DMS79 (cell line): ENCODE measurements at regions not wholly inside any gene's neighbourhood (a gene's known extent, or its start where the extent isn't known, plus 50 kb on each side); places are given as distances from the start of the nearest gene placed in this dataset.
"Not testable (repeated sequence)": the region's sequence is repeated elsewhere in the genome, so short reads cannot be mapped to it uniquely, and the experiment has no call there.

Source experiments
- DNase-seq: peaks from one replicate; lab custom pipeline; 2025; lab: John Stamatoyannopoulos, UW

GRCh38 chr1:95905818-95906395 is 671.9 kb downstream of the RWDD3 start:
- no peak for DNase-seq

DNA sequence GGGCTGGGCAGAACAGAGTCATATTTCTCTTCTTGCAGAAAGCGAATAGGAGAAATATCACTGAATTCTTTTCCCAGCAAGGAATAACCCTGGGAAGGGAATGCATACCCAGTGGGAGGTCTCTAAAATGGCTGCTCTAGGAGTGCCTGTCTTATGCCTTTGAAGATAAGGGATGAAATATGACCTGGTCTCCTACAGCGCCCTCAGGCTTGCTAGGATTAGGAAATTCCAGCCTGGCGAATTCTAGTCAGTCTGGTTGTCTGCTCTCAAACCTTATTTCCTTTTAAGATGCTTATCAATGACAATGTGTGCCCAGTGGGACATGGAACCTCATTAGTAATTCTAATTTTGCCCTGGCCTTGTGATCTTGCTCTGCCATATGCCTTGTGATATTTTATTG is 677.7 kb downstream of the RWDD3 start:
- not testable (repeated sequence) for DNase-seq

DNA sequence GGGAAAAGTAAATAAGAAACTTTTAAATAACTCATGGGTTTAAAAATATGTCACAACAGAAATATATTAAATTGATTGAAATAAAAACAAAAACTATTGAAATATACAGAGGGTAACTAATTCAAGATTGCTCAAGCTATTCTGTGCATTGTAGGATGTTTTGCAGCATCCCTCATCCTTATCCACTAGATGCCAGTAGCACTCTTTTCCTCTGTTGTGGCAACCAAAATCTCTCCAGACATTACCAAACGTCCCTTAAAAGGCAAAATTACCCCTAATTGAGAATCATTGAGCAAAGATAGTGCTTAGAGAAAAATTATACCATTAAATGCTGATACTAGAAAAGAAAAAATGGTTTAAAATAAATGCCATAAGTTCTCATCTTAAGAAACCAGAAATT is 682.6 kb downstream of the RWDD3 start:
- DNase-seq, result no peak

DNA sequence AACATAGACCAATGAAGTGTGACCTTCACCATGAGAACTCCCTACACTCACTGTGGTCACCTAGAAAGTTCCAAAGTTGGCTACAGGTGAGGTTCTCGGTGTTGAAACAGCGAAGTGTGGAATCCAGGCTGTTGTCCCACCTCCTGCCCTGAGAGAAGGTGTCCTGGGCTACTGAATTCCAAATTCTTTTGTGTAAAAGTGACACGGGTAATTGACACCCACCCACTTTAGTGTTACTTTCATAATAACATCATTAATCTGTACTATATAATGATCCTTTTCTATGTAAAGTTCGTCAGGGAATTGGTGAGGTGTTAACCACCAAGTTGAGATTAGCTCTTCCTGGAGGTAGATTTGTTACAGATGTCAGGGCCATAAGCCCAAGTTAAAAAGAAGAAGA is 690.7 kb downstream of the RWDD3 start:
- DNase-seq, result no peak

DNA sequence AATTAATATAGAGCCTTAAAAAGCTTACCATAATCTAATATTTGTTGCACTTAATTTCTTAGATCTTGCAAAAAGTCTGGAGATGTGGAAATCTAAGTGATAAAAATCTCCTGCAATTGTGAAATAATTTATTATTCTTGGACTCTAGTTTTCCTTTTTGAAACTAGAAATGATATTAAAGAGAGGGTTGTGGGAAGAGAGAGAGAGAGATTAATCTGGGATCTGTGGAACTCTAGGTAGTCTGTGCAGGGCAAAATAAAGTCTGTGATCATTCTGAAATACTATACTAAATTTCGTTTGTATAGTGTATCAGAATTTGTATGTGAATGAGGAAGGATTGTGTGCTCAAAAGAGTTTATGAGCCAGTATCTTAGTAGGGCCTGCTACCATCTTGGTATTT is 692.3 kb downstream of the RWDD3 start:
- DNase-seq, result no peak

GRCh38 chr1:95927061-95927460 is 693.1 kb downstream of the RWDD3 start:
- no peak for DNase-seq

- DNase-seq, result no peak
Measured at GRCh38 chr1:95935719-95936118, 701.7 kb downstream of the RWDD3 start.

GRCh38 chr1:95941121-95941798 is 707.2 kb downstream of the RWDD3 start:
- DNase-seq, result no peak

GRCh38 chr1:95948023-95948422 is 714.0 kb downstream of the RWDD3 start:
- DNase-seq, result no peak

DNA sequence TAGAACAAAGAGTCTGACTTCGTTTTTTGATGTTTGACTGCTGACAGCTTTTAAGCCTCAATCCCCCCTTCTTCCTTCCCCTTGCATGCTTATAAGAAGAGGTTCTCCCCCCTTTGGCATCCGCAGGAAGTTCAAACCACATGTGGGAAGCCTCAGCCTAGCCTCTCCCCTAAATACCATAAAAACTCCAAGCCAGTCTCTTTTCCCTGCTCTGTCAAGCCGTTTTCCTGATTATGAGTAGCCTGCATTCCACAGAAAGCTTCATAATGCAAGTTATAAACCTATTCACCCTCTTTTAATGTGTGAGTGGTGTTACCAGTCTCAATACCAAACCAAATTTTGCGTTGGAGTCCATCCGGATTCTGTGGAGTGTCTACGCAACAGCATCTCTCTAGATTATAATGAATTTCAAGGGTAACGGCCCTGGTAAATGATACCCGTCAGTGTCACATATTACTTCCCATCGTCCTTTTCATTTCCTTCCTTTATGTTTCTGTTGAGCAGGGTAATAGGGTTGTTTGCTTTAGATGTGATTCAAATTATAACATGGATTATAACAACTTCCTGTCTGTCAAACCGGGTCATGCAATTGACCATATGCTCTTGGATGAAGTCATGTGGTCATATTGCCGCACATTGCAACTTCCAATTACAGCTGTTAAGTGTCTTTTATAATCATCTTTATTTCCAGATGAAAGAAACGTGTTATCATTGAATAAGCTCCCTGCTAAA is 717.5 kb downstream of the RWDD3 start:
- DNase-seq, result no peak

GRCh38 chr1:95953015-95953414 is 719.0 kb downstream of the RWDD3 start:
- DNase-seq, result no peak

DNA sequence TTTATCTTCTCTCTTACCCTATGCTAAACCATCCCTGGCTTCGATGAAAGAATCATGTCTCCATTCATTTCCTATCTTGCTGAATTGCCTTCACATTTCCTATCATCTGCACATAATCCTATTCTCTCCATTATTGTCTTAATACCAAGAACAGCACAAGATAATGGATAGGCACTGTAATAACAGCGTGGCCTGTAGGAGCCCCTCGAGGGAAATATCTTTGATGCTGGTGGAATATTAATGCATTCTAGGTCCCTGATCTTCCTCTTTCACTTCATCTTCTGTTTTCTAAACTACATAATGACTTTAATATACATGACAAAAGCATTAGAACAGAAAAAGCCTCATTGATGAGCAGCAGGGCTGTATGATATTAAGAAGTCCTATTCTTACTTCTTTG is 720.6 kb downstream of the RWDD3 start:
- DNase-seq, result no peak

DNA sequence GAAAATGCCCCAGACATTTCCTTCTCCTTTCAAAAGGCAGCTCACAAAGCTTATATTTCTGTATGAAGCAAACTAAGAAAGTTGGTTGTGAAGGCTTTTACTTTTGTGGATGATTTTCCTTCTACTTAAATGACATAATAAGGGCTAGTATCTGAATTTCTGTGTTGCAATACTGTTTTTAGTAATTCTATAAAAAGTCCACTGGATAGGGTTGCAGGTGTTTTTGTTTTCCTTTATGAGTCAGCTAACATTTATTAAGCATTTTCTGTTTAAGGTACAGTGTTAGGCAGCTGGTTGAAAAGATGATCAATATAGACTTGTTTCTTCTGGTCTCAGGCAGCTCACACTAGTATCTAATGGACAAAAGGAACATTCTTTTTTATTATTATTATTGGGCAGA is 722.2 kb downstream of the RWDD3 start:
- no peak for DNase-seq

GRCh38 chr1:95957748-95958147 is 723.7 kb downstream of the RWDD3 start:
- no peak for DNase-seq

GRCh38 chr1:95966866-95967265 is 732.9 kb downstream of the RWDD3 start:
- DNase-seq, result no peak

GRCh38 chr1:95974586-95974985 is 740.6 kb downstream of the RWDD3 start:
- DNase-seq, result no peak

- no peak for DNase-seq
Measured at GRCh38 chr1:95982711-95983110, 738.9 kb upstream of the PTBP2 start.

DNA sequence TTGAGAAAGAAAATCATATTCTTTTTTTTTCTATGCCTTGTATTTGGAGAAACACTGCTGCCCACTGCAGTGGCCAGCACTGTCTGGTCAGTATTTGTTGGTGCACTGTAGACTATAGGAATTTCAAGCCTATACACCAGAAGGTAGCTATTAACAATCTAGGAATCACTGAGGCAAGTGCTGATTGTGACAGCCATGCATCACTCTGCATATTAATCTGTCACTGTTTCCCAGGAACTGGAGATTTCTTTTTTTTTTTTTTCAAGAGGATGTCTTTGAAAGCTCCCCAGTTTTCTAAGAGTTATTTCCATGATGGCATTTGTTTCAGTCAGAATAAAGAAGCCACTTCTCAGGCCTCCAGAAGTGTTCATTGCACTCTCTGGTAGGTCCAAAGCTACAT is 737.8 kb upstream of the PTBP2 start:
- DNase-seq, result no peak

DNA sequence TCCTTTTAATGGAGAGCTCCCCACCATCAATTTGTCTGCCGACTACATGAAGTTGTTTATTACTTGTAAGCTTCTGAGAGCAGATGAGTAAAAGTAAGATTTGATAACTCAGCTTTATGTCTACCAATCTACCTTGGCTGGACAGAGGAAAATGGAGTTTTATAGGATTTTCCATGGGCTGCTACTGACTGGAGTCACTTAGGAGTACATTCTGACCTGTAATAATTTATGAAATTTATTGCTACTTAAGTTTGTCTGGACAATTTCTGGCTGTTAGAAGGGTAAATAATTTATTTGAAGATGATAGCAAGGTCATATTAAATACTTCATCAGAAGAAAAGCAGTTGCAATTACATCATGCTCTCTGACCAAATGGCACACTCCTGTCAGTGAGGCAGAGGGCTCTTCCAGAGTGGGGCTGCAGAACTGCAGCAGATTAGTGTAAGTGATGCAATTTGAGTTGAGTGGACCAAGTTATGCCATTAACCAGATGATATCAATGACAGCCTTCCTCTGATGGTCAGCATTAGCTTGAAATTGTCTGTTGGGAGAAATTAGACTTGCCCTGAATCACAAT is 736.7 kb upstream of the PTBP2 start:
- no peak for DNase-seq

DNA sequence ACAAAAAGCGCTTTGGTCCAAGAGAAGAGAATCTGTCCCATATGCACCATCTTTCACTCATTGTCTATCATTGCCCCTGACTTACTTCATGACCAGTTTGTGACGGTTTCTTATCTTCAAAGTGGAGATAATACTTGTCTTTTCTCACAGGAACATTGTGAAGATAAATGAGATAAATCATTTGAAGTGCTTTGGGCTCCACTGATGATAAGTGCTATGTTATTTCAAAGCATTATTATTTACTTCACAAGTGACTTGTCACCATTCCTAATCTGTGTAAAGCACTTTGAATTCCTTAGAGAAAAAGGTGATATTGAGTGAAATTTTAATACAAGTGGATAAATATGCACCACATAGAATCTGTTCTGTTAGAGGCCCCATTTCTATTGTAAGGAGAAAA is 731.6 kb upstream of the PTBP2 start:
- no peak for DNase-seq

DNA sequence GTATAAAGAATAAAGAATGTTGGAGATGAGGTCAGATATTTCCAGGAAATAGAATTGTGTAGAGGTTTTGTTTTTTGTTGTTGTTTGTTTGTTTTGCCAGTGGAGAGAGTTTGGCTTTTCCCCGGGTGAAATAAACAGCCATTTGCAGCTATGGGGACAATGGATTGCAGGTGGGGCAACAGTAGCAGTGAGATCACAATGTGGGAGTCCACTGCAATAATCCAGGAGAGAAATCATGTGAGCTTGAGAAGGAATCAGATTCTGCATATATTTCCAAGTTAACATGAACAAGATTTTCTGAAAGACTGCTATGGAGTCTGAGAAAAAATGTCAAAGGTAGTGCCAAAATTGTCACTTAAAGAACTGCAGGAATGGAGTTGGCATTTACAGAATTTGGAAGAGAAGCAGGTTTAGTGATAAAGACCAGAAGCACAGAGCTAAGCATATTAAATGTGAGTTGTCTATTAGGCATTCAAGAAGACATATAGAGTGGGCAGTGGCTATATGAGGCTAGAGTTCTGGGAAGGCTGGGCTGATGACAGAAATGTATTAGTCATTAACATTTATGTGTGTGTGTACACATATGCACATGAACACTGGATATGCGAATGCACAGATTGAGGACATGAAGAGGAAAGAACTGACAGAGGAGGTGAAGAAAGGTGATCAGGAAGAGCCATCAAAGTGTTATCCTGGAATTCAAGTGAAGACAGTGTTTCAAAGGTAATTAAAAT is 729.6 kb upstream of the PTBP2 start:
- DNase-seq, result no peak

GRCh38 chr1:95994643-95995042 is 726.9 kb upstream of the PTBP2 start:
- DNase-seq, result no peak
